ENCODE measurements at regions not wholly inside any gene's neighbourhood (a gene's known extent, or its start where the extent isn't known, plus 50 kb on each side); places are given as distances from the start of the nearest gene placed in this dataset.

DNA sequence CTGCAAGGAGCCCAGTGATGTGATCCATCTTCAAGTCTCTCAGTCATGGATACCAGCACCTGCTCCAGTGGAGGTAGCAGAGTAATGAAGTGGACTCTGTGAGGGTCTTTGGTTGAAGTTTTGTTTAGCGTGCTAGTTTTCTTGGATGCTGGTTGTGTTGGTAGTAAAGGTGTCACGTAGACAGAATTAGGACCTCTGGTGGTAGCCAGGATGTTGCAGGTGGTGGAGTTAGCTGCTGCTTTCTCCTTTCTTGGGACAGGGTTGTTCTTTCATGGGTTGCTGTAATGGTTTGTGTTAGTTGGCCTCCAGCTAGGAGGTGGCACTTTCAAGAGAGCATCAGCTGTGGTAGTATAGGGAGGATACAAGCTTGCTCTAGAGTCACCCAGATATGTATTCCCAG, 125.2 kb downstream of the ANXA2 start:
- TF ChIP-seq EZH2 (IDR thresholded peaks at IDR 0.05; ENCODE audit: low read depth, unreplicated experiment) (no peak), ETS1 (IDR thresholded peaks at IDR 0.05) (no peak), POLR2AphosphoS5 (IDR thresholded peaks at IDR 0.05; ENCODE audit: low read depth) (no peak), STAT1 (IDR thresholded peaks at IDR 0.05; ENCODE audit: unreplicated experiment) (no peak), EZH2phosphoT487 (IDR thresholded peaks at IDR 0.05; ENCODE audit: unreplicated experiment) (no peak), CREB1 (CRISPR knock-in tag; IDR thresholded peaks at IDR 0.05; ENCODE audit: low read depth) (no peak), JUNB (IDR thresholded peaks at IDR 0.05; ENCODE audit: unreplicated experiment) (no peak)
- TF ChIP-seq, protein P1, sequence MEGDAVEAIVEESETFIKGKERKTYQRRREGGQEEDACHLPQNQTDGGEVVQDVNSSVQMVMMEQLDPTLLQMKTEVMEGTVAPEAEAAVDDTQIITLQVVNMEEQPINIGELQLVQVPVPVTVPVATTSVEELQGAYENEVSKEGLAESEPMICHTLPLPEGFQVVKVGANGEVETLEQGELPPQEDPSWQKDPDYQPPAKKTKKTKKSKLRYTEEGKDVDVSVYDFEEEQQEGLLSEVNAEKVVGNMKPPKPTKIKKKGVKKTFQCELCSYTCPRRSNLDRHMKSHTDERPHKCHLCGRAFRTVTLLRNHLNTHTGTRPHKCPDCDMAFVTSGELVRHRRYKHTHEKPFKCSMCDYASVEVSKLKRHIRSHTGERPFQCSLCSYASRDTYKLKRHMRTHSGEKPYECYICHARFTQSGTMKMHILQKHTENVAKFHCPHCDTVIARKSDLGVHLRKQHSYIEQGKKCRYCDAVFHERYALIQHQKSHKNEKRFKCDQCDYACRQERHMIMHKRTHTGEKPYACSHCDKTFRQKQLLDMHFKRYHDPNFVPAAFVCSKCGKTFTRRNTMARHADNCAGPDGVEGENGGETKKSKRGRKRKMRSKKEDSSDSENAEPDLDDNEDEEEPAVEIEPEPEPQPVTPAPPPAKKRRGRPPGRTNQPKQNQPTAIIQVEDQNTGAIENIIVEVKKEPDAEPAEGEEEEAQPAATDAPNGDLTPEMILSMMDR (conservative IDR thresholded peaks at IDR 0.05; ENCODE audit: low read depth in 2 of 2) = peak; percentile 47 to 65
- TF ChIP-seq, protein P2, sequence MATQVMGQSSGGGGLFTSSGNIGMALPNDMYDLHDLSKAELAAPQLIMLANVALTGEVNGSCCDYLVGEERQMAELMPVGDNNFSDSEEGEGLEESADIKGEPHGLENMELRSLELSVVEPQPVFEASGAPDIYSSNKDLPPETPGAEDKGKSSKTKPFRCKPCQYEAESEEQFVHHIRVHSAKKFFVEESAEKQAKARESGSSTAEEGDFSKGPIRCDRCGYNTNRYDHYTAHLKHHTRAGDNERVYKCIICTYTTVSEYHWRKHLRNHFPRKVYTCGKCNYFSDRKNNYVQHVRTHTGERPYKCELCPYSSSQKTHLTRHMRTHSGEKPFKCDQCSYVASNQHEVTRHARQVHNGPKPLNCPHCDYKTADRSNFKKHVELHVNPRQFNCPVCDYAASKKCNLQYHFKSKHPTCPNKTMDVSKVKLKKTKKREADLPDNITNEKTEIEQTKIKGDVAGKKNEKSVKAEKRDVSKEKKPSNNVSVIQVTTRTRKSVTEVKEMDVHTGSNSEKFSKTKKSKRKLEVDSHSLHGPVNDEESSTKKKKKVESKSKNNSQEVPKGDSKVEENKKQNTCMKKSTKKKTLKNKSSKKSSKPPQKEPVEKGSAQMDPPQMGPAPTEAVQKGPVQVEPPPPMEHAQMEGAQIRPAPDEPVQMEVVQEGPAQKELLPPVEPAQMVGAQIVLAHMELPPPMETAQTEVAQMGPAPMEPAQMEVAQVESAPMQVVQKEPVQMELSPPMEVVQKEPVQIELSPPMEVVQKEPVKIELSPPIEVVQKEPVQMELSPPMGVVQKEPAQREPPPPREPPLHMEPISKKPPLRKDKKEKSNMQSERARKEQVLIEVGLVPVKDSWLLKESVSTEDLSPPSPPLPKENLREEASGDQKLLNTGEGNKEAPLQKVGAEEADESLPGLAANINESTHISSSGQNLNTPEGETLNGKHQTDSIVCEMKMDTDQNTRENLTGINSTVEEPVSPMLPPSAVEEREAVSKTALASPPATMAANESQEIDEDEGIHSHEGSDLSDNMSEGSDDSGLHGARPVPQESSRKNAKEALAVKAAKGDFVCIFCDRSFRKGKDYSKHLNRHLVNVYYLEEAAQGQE (IDR thresholded peaks at IDR 0.05; ENCODE audit: unreplicated experiment) = no peak
